HG02610 (cell line): ENCODE measurements at regions not wholly inside any gene's neighbourhood (a gene's known extent, or its start where the extent isn't known, plus 50 kb on each side); places are given as distances from the start of the nearest gene placed in this dataset.

Experiments
- ATAC-seq: cut with Tn5 transposase; IDR thresholded peaks from one replicate; pipeline ENCODE4 v1.9.1; 2021; ENCODE audit warnings: mild to moderate bottlenecking, moderate library complexity; ENCODE audit not compliant: unreplicated experiment

DNA sequence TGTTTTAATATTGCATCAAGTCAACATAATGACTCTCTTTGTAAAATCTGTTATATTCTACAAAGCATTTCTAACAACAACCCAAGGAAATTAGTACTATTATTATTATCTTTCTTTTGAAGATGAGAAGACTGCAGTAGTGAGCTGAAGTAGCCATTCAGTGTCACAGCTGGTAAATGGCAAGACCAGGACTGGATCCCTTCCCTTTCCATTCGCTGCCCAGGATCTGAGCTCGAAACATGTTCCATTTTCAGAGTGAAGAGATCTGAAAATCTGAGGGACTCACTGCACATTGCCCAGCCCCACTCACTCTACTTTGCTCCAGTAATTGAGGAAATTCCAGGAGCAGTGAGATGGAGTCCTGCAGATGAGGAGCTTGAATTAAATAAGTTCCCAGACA is 240.0 kb upstream of the BLID start:
- ATAC-seq, result no peak

DNA sequence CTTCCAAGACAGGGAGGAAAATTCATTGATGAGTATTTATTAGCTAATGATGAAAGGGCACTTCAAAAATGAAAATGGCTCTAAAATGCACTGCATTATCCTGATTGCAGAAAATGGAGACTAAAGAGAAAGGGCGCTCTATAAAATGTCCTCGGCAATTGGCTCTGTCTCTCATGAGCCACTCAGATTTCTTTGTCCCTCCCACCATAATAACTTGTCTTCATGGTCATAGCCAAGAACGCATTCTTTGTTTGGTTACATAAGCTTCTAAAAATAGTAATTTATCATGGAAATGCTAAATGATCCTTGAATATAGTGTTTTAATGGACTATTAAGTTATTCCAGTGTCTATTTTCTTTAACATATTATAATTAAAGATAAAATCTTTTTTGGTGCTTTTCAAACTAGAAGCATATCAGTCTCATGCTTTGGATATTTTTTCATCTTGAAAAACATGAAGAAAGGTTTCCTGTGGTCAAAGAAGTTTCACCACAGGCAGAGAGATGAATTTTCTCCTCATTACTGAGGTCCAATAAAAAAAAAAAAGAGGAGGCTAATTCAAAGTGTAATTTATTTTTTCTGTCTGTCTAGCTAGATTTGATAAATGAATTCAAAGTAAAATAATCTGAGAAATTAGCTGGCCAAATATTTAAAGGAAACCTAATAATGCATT is 238.1 kb upstream of the BLID start:
- ATAC-seq, result no peak

DNA sequence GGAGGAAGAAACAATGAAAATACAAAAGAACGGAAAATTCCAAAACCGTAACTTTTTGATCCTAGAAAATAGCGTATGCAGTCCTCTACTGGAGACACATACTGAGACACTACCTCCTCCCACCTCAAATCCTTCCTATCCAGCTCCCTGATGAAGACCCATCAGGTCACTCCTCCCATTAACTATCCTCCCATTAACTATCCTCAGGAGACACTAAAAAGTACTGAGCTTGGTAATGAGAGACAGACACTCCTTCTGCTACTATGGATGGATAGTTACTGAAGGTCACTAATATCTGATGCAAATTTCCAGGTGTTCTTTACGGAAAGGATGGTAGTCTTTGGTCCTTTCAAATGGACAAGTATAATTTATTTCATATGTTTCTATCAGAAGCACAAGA is 237.5 kb upstream of the BLID start:
- ATAC-seq, result no peak

DNA sequence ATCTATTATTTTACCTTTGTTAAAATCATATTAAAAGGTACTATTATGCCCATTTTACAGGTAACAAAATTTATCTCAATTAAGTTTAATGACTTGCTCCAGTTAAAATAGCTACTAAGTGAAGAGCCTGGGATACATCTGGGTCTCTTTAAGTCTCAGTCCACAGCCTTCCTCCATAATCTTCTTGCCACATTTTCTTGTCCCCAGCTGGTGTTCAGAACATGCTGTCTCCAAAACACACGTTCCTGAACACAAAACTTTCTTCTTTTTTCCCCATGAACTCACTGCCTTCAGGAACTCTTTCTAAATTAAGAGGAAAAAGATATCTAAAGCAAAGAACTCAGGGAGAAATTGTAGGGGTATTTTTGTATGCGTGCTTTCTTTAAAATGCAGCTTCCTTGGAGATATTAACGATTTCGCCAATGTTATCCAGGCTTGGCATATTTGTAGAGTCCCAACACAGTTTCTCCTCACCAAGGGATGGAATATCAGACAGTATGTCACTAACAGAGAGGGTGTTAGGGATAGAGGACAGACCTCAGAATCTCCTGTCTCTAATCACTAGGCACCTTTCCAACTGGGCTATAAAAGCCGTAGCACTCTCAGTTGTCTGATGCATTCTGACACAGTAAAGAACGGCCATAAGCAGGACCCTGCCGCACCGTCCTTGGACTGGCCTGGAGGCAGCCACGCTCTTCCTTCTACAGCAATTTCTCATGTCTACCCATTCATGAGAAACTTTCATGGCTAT is 232.8 kb upstream of the BLID start:
- no peak for ATAC-seq

DNA sequence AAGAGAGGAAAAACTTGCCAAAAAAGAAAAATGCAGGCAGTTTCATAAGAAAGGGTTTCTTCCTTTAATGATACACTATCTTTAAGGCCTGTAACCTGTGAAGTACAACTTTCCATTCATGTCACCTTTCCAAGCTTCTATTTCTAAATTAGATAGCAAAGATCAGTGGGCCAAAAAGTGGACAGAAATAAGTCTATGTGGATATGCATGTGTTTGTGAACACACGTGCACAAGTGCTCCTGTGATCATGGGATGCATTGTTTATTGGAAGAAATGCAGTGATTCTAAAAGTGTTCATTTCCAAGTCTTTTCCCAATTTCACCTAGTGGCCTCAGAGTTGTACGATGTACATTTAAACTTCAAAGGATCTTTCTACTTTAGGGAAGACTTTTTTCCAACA is 230.0 kb upstream of the BLID start:
- ATAC-seq, result no peak

DNA sequence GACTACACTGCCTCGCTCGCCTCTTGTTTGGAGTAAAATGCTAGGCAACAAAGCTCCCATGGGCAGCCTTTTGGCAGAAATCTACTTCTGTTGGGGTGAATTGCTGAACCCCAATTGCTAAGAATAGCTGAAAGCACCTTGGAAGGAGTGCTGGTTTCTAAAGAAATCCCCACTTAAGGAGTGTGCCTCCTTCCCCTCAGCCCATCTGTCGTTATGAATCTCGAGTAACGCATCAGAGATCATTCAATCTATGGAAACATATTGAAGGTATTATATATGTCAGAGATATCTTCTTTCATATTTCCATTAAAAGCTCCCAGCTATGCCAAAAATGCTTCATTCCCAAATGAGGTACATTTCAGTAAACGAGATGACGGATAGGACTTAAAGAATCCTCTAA is 229.6 kb upstream of the BLID start:
- ATAC-seq, result no peak

DNA sequence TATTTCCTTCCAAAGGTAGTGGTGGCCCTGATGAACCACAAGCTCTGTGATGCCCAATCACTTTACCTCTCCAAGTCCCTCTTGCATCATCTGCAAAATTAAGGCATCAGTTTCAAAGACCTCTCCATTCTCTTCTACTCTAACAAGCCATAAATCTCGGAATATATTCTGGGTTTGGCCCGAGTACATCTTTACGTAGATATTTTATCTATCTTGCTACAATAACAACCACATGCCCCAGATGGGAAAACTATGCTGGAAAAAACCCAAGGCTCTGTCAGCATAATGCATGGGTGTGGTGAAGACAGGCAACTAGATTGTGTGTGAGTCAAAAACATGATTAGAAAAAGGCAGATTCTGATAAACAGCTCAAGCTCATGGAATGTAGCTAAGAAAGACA is 228.2 kb upstream of the BLID start:
- no peak for ATAC-seq

DNA sequence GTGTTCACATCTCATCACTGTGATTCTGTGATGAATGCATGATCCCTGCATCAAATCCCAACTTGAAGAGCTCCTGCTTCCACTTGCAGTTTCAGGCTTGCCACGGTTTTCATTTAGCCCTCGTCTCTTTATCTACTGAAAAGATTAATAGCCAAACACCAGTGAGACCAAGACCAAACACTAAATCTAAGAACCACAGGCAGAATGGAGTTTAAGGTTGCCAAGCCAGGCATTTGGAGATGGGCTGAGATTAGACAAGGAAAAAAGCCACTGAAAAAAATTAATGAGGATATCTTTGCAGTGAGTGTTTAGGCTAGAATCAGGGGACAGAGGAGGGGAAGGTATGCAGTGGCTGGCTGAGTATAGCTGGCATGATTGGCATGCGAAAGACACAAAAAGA is 227.2 kb upstream of the BLID start:
- ATAC-seq, result no peak

DNA sequence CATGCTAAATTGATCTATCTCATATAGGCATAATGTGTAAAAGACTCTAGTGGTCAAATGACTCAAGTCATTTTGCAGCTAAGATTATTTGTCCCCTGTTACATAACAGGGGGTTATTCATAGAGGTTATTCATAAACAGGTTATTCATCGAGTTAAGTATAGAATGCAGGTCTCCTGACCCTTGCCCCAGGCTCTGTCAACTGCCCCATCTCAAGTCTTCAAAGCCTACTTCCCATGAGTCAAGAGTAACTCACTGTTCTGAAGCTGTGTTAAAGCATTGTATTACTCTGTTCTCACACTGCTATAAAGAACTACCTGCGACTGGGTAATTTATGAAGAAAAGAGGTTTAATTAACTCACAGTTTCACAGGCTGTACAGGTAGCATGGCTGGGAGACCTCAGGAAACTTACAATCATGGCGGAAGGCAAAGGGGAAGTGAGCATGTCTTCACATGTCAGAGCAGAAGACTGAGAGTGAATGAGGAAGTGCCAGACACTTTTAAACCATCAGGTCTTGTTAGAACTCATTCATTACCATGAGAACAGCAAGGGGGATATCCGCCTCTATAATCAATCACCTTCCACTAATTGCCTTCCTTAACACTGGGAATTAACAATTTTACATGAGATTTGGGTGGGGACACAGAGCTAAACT is 226.2 kb upstream of the BLID start:
- no peak for ATAC-seq

DNA sequence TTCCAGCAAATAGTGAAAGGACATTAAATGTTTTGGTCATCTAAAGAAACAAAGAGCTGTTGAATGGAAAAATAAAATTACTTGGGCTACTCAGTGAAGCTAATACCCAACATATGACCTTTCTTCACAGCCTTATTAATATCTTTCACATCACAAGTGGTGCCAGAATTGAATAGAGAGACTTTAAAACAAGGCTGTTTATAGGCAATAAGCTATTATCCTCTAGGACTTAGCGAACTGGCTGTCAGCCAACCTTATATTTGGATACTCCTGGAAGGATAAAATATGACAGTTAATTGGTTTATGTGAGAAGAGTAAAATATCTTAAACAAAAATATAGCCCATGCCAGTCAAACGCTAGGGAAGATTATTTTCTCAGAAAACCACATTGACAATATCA is 225.5 kb upstream of the BLID start:
- ATAC-seq, result no peak

DNA sequence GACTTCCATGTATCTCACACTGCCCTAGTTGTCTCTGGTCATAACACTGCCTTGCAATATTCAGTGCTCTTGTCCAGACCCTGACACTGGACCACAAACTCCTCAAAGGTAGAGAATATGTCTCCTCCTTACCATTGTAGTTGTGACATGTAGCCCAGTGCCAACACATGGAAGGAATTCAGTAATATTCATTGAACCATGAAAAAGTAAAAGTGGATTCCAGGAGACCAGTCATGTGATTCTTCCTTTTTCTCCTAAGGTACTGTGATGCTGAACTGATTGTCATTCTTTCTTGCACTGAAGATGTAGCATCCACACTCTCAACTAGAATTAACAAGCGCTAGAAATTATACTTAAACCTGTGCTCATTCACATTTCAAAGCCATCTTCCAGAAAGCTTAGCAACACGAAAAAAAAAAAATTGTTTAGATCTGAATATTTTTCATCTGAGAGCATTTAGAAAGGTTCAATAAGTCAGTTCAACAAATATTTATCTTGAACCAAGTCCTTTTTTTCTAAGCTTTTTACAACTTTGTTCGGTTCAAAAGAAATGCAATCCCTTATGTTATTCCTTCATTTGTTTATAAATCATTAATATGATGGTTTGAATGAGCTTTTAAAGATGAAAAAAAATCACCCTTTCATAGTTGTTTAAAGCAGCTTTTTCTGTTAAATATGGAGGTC is 224.7 kb upstream of the BLID start:
- ATAC-seq, result no peak

DNA sequence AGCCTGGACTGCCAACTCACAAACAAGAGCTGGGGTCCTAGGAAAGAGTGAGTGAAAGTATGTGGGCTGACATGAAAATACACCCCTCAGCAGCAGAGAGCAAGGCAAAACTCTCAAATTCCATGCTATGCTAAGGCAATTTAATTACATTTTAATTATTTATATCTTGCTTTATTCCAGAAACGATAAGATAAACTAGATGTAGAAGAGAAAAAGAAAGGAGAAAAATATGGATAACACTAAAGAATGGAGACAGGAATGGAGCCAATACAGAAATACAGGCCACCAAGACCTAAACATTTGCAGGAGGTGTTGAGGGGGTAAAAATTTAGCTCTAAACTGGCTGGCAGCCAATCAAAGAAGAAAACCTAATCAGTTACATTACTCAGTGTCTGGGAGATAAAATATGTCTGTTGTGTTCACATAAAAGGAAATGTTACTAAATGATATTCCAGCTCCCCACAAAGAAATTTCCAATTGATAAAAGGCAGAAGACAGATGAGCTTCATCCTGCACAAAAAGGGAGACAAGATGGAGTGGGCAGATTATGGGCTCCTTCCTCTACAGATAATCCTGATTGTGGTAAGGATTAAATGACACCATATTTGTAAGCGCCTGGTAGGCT is 223.5 kb upstream of the BLID start:
- ATAC-seq, result no peak

DNA sequence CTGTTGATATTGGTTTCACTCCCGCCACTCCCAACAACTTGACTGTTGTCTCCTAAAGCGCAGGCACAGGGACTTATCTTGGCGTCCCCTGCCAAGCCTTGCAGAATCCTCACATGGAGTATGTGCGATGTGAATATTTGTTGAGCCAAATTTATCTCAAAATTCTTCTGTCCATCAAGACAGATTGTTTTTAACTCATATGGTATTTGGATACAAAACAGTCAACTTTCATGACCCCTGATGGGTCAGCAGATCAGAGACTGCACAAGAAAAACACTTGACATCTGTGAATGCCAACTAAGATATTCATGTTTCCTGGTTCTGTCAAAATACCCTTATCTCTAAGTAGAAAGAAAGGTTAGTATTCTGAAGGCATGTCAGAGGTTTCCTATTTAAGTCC is 221.7 kb upstream of the BLID start:
- no peak for ATAC-seq

DNA sequence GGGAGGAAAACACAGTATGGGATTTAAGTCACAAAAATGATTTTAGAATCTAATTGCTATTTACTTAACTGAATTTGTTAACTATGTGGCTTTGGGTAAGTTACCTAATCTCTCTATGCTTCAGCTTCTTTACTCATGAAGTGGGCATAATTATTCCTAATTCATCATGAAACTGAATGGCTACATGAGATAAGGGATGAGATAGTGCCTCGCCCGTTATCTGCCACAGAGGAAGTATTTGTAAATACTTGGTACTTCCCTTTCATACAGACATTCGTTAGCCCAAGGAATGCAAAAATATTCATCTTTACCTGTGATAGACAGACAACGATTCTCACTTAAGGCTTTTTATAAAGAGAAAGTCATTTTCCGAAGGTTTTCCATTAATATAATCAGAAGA is 221.2 kb upstream of the BLID start:
- no peak for ATAC-seq

DNA sequence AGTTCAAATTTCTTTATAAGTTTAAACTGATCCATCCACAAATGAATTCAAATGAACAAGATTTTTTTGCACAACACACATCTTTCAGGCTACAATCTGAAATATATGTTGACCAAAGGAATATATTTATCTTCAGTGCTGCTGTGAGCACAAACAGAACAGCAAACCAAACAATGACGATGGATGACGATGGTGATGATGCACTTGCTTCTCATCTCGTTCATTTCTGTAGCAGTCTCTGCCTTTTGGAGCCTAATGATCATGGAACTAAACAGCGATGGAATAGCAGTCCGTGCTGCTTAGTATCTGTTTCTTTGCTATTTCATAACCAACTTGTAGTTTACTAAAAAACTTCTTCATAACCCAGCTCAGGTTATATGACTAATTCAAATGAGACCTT is 220.7 kb upstream of the BLID start:
- no peak for ATAC-seq

DNA sequence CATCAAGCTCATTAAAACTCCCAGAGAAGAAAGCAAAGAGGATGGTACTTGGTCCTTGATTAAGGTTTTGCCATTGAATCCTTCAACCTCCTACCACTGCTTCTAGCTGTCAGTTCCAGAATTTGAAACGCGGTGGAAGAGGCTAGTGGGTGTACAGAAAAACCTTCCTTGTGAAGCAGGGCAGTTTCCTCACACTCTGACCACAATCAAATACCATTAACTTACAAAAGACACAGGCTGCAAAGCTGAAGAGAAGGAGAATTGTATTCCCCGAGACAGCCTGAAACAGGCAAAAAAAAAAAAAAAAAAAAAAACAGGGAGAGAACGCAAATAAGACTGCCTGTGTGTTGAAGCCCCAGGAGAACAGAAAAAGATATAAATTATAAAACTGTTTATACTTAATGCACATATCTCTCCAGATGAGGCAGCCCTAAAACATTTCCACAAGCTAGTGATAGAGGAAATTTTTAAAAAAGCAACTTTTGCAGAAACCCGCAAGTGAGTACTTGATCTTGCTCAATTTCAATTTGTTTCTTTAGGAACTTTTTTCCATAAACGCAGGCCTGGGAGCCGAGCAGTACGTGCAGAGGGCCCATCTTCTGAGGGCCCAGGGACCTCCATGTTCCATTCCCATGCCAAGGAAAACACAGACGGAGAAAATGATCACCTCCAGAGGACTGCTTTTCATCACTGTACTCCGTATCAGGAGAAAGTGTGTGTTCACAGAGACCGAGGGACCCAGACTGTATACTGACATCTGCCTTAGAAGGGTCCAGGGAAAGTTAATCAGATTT is 218.7 kb upstream of the BLID start:
- ATAC-seq, result no peak

DNA sequence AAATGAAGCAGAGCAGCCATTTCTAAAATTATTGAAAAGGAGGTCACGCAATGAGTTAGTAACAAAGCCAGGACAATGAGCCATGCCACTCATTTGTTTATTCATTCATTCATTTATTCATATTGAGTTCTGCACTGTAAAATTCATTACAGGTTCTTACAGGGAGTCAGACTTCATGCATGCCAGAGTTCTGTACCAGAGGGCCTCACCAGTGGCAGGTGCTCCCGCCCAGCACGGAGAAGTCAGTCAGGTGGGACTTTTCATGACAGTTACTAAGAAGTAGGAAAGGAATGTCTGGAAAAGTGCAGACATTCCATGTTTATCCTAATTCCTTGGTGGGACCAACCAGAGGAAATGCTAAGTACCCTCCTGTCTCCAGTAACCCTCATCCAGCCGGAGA is 217.5 kb upstream of the BLID start:
- no peak for ATAC-seq

DNA sequence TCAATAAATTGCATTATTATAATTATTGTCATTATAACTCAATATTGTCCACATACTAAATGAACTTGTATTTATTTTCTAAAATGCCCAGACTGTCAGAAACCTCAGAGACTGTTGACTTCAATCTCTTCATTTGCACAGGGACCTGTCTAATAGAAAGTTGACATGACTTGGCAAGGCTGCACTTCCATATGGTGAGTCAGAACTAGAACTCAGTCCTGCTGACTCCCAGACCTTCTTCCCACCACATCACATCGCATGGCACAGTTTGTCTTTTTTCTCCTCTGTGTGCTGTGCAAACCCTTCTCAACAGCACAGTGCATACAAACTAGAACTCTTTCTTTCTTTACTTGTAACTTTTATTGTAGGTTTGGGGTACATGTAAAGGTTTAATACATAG is 215.1 kb upstream of the BLID start:
- ATAC-seq, result no peak

DNA sequence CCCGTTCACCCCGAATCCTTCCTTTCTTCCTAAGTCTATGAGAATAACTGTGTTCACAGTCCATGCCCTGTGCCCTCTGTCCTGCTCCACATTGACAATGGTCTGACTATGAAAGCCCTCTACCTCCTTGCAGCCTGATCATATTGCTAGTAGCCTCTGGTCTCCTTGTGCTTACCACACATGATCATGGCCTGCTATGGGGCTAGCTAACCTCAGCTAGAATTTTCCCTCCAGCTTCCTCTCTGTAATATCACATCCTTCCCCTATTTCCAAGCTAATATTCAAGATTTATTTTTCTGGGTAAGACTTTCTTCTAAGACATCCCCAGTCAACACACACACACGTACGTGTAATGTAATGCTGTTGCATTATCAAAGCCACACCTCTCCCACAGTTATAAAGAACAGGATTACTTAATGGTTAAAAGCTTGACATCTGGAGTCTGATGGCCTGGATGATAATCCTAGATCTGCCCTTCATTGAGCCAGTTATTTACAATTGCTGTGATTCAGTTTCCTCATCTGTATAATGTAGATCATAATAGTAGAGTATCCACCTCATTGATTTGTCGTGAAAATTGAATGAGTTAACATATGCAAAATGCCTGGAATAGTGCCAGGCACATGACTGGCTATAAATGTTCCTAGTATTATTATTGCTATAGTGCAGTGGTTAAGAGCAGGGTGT is 214.4 kb upstream of the BLID start:
- no peak for ATAC-seq

DNA sequence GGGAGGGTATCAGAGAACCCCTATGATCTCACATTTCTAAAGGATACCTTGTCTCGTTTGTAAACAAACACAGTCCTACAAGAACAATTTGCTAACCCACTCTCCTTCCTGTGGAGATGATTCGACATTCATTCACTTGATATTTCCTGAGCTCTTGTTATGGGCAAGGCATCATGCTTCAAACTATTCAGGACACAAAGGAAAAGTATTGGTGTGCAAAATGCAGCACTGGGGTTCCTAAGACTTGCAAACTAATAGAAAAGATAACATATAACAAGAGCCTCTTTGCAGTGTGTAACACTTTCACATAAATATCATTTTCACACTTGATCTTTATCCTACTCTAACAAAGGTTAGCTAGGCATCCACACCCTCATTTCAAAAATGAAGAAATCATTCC is 211.5 kb upstream of the BLID start:
- no peak for ATAC-seq
